NT2/D1 (cell line): ENCODE measurements at regions not wholly inside any gene's neighbourhood (a gene's known extent, or its start where the extent isn't known, plus 50 kb on each side); places are given as distances from the start of the nearest gene placed in this dataset.

Experiments
- DNase-seq: peaks from one replicate; pipeline ENCODE4 v3.0.0-alpha.2; 2011; ENCODE audit warnings: low read depth, low spot score
- H3K27me3 ChIP-seq: 2 replicates; pipeline ENCODE4 v1.6.0; 2011; ENCODE audit warnings: mild to moderate bottlenecking; ENCODE audit not compliant: insufficient read length, insufficient read depth
- H3K36me3 ChIP-seq: 2 replicates; pipeline ENCODE4 v1.6.1; 2011; ENCODE audit warnings: mild to moderate bottlenecking, low read length, mixed read lengths; ENCODE audit not compliant: insufficient read depth, insufficient read length
- H3K4me1 ChIP-seq: 2 replicates; pipeline ENCODE4 v1.5.1; 2011; ENCODE audit not compliant: insufficient read depth, insufficient read length
- H3K4me3 ChIP-seq: 2 replicates; pipeline ENCODE4 v1.5.1; 2011; ENCODE audit warnings: low read depth; ENCODE audit not compliant: insufficient read length
- H3K9ac ChIP-seq: 2 replicates; pipeline ENCODE4 v1.6.0; 2011; ENCODE audit warnings: low read depth; ENCODE audit not compliant: insufficient read length
- H3K9me3 ChIP-seq: 2 replicates; pipeline ENCODE4 v1.5.1; 2011; ENCODE audit warnings: mild to moderate bottlenecking, low read length; ENCODE audit not compliant: insufficient read depth
- SUZ12 ChIP-seq: IDR thresholded peaks from 2 replicates; pipeline ENCODE4 v1.6.1; 2011; ENCODE audit not compliant: insufficient read length, insufficient read depth; ENCODE audit errors: extremely low read depth
- YY1 ChIP-seq: IDR thresholded peaks from 2 replicates; pipeline ENCODE4 v1.6.1; 2011; ENCODE audit not compliant: insufficient read length, insufficient read depth
- ZNF274 ChIP-seq: IDR thresholded peaks from 2 replicates; pipeline ENCODE4 v1.6.1; 2011; ENCODE audit warnings: mild to moderate bottlenecking, low read depth, low read length

DNA sequence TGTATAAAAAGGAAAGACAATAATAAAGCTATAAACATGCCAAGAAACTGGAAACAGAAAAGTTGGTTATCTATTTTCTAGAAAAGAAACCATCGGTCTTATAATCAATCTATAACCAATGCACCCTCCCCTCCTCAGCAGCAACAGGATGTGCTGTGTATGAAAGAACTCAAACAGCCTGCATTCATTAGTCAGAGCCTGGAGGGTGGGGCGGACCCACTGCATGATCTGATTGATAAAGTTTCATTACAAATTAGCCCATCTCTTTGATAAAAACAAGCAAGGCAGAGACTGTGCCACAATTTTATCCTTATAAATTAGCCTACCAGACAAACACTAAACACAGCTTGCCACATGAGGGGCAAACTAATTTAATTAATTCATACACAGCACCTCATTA lies 448.1 kb downstream of the BCAT1 start:
- no peak for DNase-seq
- Histone ChIP-seq H3K9ac (no peak overlapping the region), H3K36me3 (no peaks in the 10 kb centered on the region), H3K4me3 (no peak overlapping the region), H3K4me1 (no peaks in the 10 kb centered on the region), H3K27me3 (no peaks in the 10 kb centered on the region), H3K9me3 (no peaks in the 10 kb centered on the region)
- TF ChIP-seq YY1: no peak
- TF ChIP-seq ZNF274: no peak
- TF ChIP-seq SUZ12: no peak

DNA sequence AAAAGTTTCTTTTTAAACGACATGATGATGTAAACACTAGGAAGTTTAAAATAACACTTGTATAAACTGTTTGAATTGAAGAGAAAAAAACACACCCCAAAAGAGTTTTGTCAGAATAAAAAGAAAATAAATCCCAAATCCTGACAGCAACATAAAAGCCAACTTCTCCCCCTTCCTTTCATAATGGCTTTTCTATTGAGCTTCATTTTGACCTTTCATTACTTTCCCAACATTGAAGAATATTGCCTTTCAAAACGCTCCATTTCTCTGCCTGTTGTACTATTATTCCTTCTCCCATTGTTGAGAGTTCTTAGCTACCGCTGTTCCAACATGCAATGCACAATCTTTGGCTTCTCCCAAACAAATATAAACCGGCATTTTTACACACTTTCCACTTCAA lies 448.5 kb downstream of the BCAT1 start:
- Histone ChIP-seq H3K36me3 (no peaks in the 10 kb centered on the region), H3K4me3 (no peak overlapping the region), H3K27me3 (no peaks in the 10 kb centered on the region), H3K9me3 (no peaks in the 10 kb centered on the region), H3K4me1 (no peaks in the 10 kb centered on the region), H3K9ac (no peak overlapping the region)
- TF ChIP-seq ZNF274: no peak
- TF ChIP-seq SUZ12: no peak
- no peak for TF ChIP-seq YY1
- DNase-seq: no peak

DNA sequence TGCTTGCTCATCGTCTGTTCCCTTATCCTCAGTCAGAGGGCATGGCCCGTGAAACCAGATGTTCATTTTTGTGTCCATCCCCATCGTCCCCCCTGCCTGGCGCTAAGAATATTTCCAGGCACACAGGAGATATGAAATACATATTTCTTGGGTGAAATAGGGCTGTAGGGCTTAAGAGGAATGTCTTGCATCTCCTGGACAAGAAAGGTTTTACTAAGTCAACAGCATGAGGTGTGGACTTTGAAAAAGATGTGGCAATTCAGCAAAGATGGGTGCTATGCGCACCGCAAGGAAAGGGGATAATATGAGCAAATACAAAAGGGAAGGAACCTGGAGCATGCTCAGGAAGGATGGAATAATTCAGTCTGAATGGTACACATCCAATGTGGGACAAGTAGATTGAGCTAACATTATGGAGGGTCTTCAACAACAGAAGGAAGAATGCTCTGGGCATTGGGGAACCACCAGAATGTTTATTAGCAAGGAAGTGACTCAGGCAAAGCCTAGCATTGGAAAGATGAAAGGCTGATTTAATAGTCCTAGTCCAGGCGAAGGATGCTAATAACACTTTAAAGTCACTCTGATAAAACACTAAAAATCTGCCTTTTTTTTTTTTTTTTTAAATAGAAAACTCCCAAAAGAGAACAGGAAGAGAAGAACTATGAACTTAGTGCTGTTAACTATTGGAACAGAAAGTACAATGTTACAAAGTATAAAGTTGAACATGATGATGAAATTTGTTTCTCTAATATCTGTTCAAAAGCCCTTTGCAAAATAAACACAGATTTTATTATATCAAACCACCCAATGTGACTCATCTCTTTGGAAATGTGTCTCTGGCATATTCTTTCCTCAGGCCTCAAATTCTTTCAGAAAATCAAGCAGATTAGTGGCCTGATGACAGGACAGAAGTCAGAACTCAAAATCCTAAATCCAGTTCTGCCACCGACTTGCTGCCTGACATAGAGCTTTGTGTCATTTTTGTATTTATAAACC lies 449.5 kb downstream of the BCAT1 start:
- H3K9me3 ChIP-seq: no peaks in the 10 kb centered on the region
- no peak overlapping the region for H3K9ac ChIP-seq
- no peak overlapping the region for H3K4me3 ChIP-seq
- H3K27me3 ChIP-seq: no peaks in the 10 kb centered on the region
- no peaks in the 10 kb centered on the region for H3K36me3 ChIP-seq
- TF ChIP-seq SUZ12 (no peak), ZNF274 (no peak)
- DNase-seq: no peak
- no peaks in the 10 kb centered on the region for H3K4me1 ChIP-seq

DNA sequence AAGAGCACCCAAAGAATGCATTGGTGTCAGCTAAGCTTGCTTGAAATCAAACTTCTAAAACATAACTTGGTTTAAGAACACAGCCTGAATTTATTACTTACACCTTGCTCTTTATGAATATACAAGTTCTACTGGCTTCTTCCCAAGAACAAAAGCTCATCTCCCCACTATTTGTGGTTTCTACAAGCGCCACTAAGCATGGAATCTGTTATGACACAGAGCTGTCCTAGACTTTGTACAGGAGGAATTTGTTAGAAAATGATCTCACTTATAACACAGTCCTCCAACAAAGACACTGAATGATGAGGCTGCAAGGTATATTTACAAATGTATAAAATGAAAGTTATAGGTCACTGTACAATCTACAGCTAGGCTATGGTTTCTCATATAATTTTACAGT lies 452.1 kb downstream of the BCAT1 start:
- Histone ChIP-seq H3K4me3 (no peak overlapping the region), H3K9me3 (no peaks in the 10 kb centered on the region), H3K9ac (no peak overlapping the region), H3K36me3 (no peaks in the 10 kb centered on the region), H3K27me3 (no peaks in the 10 kb centered on the region), H3K4me1 (no peaks in the 10 kb centered on the region)
- DNase-seq: no peak
- TF ChIP-seq ZNF274 (no peak), YY1 (no peak), SUZ12 (no peak)

- TF ChIP-seq YY1 (no peak), ZNF274 (no peak), SUZ12 (no peak)
- Histone ChIP-seq H3K9me3 (no peaks in the 10 kb centered on the region), H3K9ac (no peak overlapping the region), H3K4me1 (no peaks in the 10 kb centered on the region), H3K36me3 (no peaks in the 10 kb centered on the region), H3K4me3 (no peak overlapping the region), H3K27me3 (no peaks in the 10 kb centered on the region)
- no peak for DNase-seq
Observed at GRCh38 chr12:24494401-24494800, 454.5 kb downstream of the BCAT1 start.

- H3K4me3 ChIP-seq: no peak overlapping the region
- no peaks in the 10 kb centered on the region for H3K36me3 ChIP-seq
- no peak for DNase-seq
- H3K9me3 ChIP-seq: no peaks in the 10 kb centered on the region
- no peak for TF ChIP-seq YY1
- TF ChIP-seq SUZ12: no peak
- no peak for TF ChIP-seq ZNF274
- H3K9ac ChIP-seq: no peak overlapping the region
- H3K4me1 ChIP-seq: no peaks in the 10 kb centered on the region
- H3K27me3 ChIP-seq: no peaks in the 10 kb centered on the region
Observed at GRCh38 chr12:24491968-24492367, 456.9 kb downstream of the BCAT1 start.

DNA sequence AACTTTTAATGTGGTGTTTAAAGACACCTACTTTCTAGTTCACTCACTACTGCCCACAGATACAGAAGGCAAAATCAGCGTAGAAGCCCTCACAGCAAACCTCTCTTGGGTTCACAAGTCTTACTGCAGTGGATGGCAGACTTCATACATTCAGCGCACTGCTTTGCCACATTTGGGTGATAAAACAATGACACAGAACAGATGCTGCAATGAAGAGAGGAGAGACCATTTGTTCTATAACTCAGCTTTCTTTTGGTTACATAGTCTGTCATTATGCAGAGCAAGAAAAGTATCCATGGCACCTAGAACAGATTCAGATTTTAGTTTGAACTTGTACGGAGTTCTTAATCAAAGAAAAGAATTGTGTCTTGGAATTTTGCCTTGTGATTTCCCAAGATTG lies 459.0 kb downstream of the BCAT1 start:
- no peaks in the 10 kb centered on the region for H3K9me3 ChIP-seq
- TF ChIP-seq SUZ12 (no peak), YY1 (no peak), ZNF274 (no peak)
- no peaks in the 10 kb centered on the region for H3K27me3 ChIP-seq
- no peaks in the 10 kb centered on the region for H3K4me1 ChIP-seq
- H3K9ac ChIP-seq: no peak overlapping the region
- DNase-seq: no peak
- H3K4me3 ChIP-seq: no peak overlapping the region
- no peaks in the 10 kb centered on the region for H3K36me3 ChIP-seq
